ENCODE measurements at regions not wholly inside any gene's neighbourhood (a gene's known extent, or its start where the extent isn't known, plus 50 kb on each side); places are given as distances from the start of the nearest gene placed in this dataset.

DNA sequence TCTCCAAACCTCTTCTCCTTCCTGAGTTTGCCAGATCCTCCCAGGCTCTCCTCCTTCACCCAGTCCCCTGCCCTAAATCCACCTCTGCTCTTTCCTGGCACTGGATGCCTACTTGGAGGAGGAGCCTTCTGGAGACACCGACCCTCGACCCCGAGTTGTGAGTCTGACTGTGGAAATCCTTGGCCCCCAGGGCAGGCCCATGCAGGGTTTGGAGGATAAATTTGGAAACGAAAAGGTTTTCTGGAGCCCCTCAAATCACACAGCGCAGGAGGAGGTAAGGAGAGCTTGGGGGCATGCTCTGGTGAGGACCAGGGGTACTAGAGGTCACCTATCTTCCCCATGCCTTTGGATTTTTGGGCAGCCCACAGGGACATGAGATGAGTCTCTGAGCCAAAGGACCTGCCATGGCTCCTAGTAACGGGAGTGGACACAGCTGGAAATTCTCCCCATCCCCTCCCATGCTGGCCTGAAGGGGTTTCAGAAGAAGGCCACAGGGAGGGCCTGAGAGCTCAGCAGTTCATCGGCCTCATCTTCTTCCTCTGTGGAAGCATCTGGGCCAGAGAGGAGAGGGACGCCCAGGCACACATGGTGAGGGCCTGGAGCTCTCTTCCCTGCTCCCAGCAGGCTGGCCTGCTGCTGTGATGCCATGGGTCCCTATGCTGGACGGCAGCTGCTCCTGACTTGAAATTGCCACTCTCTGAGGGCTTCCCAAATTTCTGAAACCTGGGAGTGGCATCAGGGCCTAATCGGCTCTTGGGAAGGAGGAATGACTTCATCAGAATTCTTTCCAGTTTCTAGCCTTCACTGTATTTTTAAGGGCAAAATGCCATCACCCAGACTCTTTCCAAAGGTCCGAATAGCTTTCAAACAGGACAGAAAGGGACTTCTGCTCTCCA is 68.6 kb upstream of the ITGA11 start:
- DNase-seq, result no peak

GRCh38 chr15:68501259-68501591 is 69.3 kb upstream of the ITGA11 start:
- no peak for DNase-seq

DNA sequence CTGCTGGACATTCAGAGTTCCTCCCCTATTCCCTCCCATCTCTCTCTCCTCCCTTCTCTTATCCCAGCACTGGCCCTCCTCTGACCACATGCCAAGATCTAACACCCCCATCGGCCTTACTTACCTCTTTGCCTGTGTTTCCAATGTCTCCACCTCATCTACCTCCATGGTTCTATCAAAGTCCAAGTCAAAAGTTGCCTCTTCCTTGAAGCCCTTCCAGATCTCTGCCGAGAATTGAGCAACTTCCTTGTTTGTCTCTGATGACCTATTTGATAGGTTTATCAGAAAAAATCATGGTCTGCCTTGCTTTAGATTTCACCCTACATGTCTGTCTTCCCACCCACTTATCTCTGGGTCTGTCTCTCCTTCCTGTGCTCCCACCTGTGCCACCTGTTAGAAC is 69.7 kb upstream of the ITGA11 start:
- DNase-seq, result no peak

DNA sequence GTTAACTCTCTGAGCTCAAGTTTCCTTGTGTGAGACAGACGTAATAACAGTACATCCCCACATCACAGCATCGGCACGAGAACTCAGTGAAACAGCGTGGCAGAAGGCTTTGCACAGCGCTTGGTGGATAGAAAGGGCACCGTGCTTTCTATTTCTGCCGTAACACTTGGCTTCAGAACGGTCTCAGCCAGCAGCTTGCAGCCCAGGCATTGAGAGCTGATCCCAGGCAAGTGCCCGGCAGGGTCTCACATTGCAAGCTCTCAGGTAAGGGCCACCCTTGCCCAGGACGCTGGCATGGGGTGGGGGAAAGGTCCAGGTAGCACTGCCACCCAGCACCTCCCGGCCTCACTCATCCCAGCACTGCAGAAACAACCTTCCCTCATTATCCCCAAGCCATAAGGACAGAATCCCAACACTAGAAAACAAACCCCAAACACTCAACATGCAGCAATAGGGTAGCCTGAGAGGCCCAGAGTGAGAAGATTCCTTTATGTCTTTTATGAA is 70.5 kb upstream of the ITGA11 start:
- DNase-seq, result no peak

GRCh38 chr15:68503213-68503612 is 71.2 kb upstream of the ITGA11 start:
- DNase-seq, result no peak

- DNase-seq, result peak in 1 of 2 donors; percentile 7
Observed at GRCh38 chr15:68503791-68504680, 72.1 kb upstream of the ITGA11 start.

- no peak for DNase-seq
Observed at GRCh38 chr15:68504681-68505170, 72.8 kb upstream of the ITGA11 start.

GRCh38 chr15:68506071-68506470 is 72.7 kb upstream of the CORO2B start:
- no peak for DNase-seq

DNA sequence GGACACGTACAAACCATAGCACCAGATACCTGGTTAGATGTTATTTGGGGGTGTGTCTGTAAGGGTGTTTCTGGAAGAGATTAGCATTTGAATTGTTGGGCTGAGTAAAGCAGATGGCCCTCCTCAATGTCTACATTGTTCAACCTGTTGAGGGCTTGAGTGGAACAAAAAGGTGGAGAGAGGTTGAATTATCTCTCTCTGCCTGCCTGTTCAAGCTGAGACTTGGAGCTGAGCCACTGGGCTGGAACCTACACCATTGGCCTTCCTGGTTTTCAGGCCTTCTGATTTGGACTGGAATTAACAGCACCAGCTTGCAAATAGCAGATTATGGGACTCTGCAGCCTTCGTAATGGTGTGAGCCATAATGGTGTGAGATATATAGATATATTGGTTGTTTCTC is 71.3 kb upstream of the CORO2B start:
- DNase-seq, result no peak

GRCh38 chr15:68508485-68509189 is 70.2 kb upstream of the CORO2B start:
- DNase-seq, result no peak

GRCh38 chr15:68510558-68510957 is 68.2 kb upstream of the CORO2B start:
- no peak for DNase-seq

GRCh38 chr15:68511073-68511991 is 67.5 kb upstream of the CORO2B start:
- no peak for DNase-seq

DNA sequence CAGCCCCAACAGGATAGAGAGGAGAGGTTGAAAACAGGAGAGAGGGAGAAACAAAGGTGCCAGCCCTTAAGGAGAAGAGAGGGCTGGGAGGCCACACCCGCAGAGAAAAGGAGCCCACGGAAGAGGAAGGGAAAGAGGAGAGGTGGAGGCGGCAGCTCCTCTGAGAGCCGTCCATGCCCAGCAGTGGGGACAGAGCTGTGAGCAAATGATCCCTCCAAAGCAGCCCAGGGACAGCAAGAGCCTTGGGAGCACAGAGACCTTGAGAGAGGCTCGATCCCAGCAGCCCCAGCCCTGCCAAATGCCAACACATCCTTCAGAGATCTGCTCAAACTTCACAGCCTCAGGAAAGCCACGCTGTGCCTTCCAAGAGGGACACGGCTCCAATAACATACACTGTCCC is 66.7 kb upstream of the CORO2B start:
- no peak for DNase-seq

- DNase-seq, result no peak
Observed at GRCh38 chr15:68512598-68512997, 66.2 kb upstream of the CORO2B start.

DNA sequence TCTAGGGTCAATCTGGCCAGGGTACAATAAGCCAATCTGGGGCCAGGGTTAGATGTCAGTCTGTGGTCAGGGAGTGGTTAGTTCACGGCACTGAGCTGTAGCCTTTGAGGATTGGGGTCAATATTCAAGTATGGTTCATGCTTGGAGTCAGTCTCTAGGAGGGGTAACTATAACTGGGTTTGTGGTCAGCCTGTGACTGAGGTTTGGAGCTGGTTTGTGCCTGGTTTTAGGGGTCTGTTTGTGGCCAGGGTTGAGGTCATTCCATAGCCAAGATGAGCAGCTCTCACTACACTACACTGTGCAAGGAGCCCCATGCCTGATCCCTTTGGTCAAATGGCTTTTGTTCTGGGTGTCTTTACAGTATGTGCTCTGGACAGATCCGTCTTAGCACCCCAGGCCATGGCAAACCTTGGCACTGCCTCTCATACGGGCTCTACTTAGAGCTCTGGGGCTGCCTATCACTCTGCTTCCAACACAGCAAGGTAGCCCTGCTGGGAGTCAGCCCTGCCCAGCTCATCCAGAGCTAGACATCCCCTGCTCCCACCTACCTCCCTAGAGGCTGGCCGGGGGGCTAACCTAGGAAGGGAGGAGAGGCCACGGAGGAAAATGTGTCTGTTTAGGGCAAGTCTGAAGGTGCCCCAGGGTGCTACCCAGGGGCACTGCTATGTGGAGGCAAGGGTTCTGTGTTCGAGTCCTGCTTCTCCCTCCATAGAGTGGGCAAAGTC is 63.3 kb upstream of the CORO2B start:
- DNase-seq, result no peak

GRCh38 chr15:68517285-68517761 is 61.5 kb upstream of the CORO2B start:
- DNase-seq, result no peak

DNA sequence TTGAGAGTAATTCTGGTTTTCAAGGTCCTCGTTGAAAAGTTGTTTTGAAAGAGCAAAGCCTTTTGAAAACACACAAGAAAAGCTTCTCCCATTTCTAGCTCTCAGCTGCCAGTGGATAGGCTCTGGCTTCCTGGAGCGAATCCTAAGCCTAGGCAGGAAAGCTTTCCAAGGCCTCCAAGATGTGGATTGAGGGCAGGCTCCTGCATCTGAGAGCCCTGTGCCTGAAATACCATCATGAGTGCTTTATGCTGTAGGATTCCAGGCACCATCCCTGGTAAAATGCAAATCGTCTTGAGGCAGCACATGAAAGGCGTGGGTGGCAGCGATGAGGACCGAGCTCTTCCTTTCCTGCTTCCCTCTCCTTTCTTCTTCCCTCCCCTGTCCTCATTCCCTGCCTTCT is 60.7 kb upstream of the CORO2B start:
- DNase-seq, result no peak

- peak in 1 of 2 donors; percentile 6 for DNase-seq
Observed at GRCh38 chr15:68518785-68519430, 59.9 kb upstream of the CORO2B start.

GRCh38 chr15:68524753-68525584 is 53.8 kb upstream of the CORO2B start:
- no peak for DNase-seq

DNA sequence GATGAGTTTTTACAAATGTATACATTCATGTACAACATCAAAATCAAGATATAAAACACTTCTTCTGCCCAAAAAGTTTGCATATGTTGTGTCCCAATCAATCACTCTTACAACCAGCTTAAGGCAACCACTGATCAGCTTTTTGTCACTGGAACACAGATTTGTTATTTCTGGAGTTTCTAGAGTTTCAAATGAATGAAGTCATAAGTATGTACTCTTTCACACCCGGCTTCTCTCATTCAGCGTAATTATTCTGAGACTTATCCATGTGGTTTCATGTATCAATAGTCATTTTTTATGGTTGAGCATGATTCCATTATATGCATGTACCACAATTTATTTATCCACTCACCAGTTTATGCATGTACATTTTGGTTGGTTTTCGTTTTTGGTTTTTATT is 53.0 kb upstream of the CORO2B start:
- DNase-seq, result no peak
